ENCODE measurements at regions not wholly inside any gene's neighbourhood (a gene's known extent, or its start where the extent isn't known, plus 50 kb on each side); places are given as distances from the start of the nearest gene placed in this dataset.
"Not testable (repeated sequence)": the region's sequence is repeated elsewhere in the genome, so short reads cannot be mapped to it uniquely, and the experiment has no call there.

DNA sequence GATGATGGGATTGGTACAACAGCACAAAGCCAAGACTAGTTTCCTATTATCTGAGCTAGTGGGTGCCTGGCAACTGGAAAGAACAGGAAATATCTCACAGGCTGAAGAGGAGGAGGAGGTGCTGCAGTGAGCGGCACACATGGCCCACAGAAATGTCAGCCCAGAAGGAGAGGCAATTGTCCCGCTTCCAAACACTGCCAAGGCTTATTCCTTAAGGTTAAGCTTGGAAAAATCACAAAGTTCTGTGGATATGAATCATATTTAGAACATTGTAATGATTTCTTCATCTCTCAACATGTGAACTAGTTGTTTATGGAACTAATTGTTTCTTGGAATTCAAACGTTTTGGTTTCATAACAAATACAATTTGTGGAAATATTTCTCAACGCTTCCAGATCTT lies 1019.5 kb upstream of the SEMA6A start:
- in situ Hi-C loops (cut with HindIII; ENCODE audit: low sequenced_read_pairs) = no loop called here

DNA sequence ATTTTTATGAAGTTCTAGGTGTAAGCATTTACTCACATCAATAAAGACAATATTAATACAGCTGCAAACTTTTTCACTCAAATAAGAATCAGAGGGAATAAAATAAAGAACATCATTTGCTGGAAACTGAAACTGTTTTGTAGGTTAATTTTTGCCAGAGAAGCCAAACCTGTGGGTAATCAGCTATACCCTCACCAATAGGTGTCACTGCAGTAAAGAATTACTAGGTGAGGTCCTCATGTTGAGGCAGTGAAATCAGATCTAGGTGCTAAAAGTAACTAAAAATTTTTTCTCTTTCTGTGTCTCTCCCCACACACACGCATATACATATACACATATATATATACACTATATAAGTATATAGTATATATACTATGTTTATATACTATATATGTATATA lies 1016.3 kb upstream of the SEMA6A start:
- in situ Hi-C loops (cut with HindIII; ENCODE audit: low sequenced_read_pairs) = no loop called here

- in situ Hi-C loops (cut with HindIII; ENCODE audit: low sequenced_read_pairs) = no loop called here
These were observed 1014.0 kb upstream of the SEMA6A start for GRCh38 chr5:117588611-117589010.

GRCh38 chr5:117587111-117587510 lies 1012.5 kb upstream of the SEMA6A start:
- in situ Hi-C loops (cut with HindIII; ENCODE audit: low sequenced_read_pairs) = no loop called here

DNA sequence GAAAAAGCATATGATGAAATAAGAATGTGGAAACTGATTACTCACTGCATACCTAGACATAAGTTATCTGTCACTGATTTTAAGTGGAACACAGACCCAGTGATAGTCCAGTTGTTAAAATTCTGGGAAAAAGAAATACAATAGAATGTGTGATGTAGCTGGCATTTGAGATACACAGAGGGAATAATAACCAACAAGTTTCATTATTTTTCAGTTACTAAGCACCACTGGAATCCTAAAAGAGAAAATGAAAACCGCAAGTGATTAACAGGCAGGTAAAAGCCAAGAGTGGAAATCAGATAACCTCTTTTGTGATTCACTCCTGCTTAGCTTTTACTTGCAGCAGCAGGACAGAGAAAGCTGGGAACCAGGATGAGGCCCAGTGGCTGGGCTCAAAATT lies 994.0 kb upstream of the SEMA6A start:
- in situ Hi-C loops (cut with HindIII; ENCODE audit: low sequenced_read_pairs) = no loop called here

GRCh38 chr5:117568126-117568525 lies 993.5 kb upstream of the SEMA6A start:
- in situ Hi-C loops (cut with HindIII; ENCODE audit: low sequenced_read_pairs) = no loop called here

- in situ Hi-C loops (cut with HindIII; ENCODE audit: low sequenced_read_pairs) = no loop called here
These were observed 988.0 kb upstream of the SEMA6A start for GRCh38 chr5:117562647-117563046.

GRCh38 chr5:117561531-117561930 lies 986.9 kb upstream of the SEMA6A start:
- in situ Hi-C loops (cut with HindIII; ENCODE audit: low sequenced_read_pairs) = no loop called here

DNA sequence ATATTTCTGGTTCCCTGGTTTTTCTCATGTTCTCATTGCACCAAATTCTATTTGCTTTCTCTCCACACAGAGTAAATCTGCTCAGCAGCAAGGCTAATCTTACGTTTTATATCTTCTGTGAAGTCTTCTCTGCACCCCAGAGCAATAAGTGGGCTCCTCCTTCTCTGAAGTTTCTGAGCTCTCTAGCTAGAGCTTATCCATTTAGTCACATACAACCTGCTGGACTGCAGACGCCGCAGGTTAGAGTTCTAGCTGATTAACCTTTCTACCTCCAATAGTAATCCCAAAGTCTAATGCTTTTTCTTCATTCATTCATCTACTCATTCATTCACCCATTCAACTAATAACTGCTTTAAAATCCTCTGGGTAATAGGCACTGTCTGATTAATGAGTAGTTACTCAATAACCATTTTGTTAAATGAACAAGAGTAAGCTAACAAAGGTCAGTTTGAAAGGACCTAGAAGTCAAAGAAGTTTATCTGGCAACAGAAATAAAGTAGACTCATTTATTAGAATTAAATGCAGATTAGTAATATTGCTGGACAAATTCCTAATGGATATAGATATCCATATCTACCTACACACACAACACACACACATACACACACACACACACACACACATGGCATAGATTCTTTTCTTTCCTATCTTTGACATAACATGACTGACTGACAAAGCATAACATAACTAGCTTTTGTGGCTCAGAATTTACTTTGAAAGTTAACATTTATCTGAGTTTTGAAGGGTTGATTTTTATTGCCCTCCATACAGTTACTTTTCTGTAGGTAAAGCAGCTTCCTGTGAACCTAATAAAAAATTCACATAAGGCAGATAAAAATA lies 984.6 kb upstream of the SEMA6A start:
- in situ Hi-C loops (cut with HindIII; ENCODE audit: low sequenced_read_pairs) = no loop called here

DNA sequence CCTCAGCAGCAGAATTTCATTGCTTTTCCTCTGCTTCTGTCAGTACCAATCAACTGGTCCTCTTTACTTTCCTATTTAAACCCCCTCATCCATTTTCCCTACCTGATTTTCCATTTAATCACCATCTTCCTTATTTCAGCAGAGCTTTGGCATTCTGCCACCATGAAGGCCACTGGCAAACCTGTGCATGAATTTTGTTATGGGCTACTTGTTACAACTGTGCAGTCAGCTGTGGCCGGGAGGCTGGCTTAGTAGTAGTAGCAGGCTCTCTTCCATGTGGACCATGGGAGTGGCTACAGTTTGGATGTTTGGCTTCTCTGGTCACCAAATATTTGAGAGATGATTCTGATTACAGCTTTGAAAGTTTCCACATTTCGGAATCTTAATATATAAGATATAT lies 976.6 kb upstream of the SEMA6A start:
- in situ Hi-C loops (cut with HindIII; ENCODE audit: low sequenced_read_pairs) = no loop called here

- in situ Hi-C loops (cut with HindIII; ENCODE audit: low sequenced_read_pairs) = no loop called here
These were observed 972.6 kb upstream of the SEMA6A start for GRCh38 chr5:117547192-117547591.

GRCh38 chr5:117539692-117540091 lies 965.1 kb upstream of the SEMA6A start:
- in situ Hi-C loops (cut with HindIII; ENCODE audit: low sequenced_read_pairs) = no loop called here

DNA sequence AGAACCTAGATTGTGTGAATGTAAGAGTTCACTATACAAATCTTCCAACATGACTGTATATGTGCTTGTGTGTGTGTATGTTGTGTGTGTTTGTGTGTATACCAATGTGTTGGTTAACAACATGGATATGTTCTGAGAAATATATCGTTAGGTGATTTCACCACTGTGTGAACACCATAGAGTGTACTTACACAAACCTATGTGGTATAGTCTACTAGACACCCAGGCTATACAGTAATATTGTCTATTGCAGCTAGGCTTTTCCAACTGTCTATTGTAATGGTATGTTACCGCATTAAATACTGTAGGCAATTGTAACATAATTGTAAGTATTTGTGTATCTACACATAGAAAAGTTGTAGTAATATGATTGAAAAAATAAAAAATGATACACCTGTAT lies 959.2 kb upstream of the SEMA6A start:
- in situ Hi-C loops (cut with HindIII; ENCODE audit: low sequenced_read_pairs) = no loop called here

DNA sequence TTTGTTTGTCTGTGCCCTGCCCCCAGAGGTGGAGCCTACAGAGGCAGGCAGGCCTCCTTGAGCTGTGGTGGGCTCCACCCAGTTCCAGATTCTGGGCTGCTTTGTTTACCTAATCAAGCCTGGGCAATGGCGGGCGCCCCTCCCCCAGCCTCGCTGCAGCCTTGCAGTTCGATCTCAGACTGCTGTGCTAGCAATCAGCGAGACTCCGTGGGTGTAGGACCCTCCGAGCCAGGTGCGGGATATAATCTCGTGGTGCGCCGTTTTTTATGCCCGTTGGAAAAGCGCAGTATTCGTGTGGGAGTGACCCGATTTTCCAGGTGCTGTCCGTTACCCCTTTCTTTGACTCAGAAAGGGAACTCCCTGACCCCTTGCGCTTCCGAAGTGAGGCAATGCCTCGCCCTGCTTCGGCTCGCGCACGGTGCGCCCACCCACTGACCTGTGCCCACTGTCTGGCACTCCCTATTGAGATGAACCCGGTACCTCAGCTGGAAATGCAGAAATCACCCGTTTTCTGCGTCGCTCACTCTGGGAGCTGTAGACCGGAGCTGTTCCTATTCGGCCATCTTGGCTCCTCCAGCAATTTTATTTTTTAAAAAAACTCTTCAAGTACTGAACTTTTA lies 958.5 kb upstream of the SEMA6A start:
- in situ Hi-C loops (cut with HindIII; ENCODE audit: low sequenced_read_pairs) = not testable (repeated sequence)

DNA sequence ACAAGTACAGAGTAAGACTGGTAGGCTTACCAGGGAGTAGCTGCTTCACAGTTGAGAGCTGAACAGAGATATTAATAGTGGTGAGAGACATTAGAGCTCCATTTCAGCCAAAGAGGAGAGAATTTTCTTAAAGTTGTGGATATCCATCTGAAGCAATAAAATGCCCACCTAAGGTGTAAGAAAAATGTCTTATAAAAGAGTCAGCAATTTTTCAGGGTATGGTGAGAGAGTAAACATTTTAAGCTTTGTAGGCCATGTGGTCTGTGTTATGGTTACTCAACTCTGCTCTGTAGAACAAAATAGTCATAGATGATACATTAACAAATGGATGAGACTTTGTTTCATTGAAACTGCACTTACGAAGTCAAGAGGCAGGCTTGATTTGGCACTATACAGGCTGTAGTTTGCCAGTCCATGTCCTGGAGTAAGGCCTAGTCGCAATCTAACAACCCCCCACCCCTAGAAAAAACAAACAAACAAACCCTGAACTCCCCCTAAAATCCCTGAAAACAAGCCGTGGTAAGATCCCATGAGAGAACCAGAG lies 945.4 kb upstream of the SEMA6A start:
- in situ Hi-C loops (cut with HindIII; ENCODE audit: low sequenced_read_pairs) = no loop called here

- in situ Hi-C loops (cut with HindIII; ENCODE audit: low sequenced_read_pairs) = no loop called here
These were observed 929.7 kb upstream of the SEMA6A start for GRCh38 chr5:117504305-117504704.

DNA sequence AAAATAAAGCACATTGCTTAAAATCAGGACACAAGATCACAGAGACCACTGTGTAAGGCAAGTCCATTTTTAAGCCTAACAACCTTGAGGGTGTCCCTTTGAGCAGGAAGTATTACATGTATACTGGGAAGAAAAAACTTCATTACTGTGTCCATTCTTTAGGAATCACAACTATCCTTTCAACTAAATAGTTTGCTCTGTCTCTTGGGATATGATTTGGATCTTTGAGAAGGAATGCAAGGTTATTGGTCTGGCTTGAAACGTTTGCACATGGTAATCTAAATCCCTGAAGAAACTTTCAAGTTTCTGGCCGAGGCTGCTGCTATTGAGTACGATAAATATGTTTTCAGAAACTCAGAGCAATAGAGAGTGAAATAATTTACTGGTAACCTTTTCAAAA lies 923.0 kb upstream of the SEMA6A start:
- in situ Hi-C loops (cut with HindIII; ENCODE audit: low sequenced_read_pairs) = no loop called here

DNA sequence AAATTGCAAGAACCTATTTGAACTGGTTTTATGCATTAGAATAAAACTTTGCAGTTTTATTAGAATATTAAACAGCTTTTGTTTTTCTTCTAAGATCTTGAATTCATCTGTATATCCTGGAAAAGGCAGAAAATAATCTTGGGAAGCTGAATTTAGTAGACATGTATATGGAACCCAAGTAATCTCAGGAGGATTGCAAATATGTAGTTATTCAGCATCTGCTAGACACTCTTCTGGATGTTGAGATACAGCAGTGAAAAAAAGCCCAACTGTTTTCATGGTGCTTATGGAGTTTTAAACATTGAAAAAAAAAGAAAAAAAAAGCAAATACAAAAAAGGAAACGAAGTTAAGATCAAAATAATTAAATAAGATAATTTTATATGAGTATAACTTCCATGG lies 922.2 kb upstream of the SEMA6A start:
- in situ Hi-C loops (cut with HindIII; ENCODE audit: low sequenced_read_pairs) = no loop called here

DNA sequence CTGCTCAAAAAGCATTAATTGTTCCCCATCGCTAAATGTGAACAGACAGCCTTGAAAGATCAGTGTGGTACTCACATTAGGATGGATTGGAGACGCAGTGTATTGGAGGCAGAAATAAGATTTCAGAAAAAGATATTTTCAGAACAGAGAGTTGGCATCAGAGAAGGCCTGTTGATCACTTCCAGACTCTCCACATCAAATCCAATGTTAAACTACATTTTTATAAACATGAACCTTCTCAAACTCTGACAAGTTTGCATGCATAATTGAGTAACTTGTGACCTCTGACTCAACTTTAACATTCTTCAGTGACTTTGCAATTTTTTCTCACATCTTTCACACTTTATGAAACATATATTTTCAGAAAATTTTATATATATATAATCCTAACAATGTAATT lies 919.6 kb upstream of the SEMA6A start:
- in situ Hi-C loops (cut with HindIII; ENCODE audit: low sequenced_read_pairs) = no loop called here

DNA sequence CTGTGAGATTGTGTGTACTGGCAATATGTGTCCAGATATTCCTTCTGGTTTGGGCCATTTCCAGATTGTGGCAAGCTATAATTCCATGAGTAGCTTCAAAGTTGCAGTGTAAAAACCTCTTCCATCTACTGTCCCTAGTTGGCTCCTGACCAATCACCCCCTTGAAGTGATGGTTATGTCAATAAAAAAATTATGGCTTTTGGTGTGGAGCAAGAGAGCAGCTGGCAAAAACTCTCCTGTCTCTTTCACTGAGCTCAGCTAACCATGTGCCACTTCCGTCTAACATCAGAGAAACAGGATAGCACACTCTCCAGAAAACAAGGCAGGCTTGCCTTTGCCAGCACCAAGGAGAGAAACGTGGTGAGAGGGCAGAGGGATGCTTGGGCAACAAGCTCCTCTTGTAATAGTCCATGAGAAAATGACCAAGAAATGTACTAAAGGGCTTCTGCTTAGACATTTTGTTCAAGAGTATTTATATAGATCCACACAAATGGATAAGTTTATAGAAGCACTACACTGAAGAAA lies 914.4 kb upstream of the SEMA6A start:
- in situ Hi-C loops (cut with HindIII; ENCODE audit: low sequenced_read_pairs) = no loop called here

- in situ Hi-C loops (cut with HindIII; ENCODE audit: low sequenced_read_pairs) = no loop called here
These were observed 912.9 kb upstream of the SEMA6A start for GRCh38 chr5:117487556-117487955.

DNA sequence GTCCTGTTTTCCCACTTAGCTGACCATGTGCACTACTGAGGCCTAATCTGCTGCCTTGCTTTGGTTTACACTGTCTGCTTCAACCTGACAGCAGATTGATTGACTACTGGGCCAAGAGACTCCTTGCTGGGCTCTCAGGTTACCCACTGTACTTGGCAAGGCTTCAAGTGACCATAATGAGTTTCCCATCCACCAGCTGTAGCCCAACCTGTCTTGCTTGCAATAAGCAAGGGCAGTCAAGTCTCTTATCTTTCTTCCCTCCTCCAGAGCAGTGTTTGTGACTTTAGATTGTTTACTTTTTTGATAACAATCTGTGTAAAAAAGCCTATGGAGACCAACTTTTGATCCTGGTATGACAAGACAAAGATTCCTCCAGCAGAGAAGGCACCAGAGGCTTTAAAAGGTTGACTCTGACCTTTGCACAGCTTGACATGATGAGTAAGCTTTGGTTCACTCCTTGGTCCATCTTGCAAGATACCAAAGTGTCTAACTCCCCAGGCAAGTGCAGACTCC lies 912.3 kb upstream of the SEMA6A start:
- in situ Hi-C loops (cut with HindIII; ENCODE audit: low sequenced_read_pairs) = no loop called here

All from endothelial cell of hepatic sinusoid (primary cell).